HEK293 (cell line): ENCODE measurements at regions not wholly inside any gene's neighbourhood (a gene's known extent, or its start where the extent isn't known, plus 50 kb on each side); places are given as distances from the start of the nearest gene placed in this dataset.

ENCODE experiments used
- EGR2 ChIP-seq: fragments of 450-650 bp; formaldehyde crosslinking; IDR thresholded peaks from 2 replicates; pipeline ENCODE4 v1.5.1; 2016; ENCODE audit warnings: low read depth, missing biosample characterization, missing genetic modification characterization
- KLF1 ChIP-seq: fragments of 450-650 bp; formaldehyde crosslinking; IDR thresholded peaks from 2 replicates; pipeline ENCODE4 v1.5.1; 2016; ENCODE audit warnings: missing biosample characterization, missing genetic modification characterization
- KLF16 ChIP-seq: fragments of 450-650 bp; formaldehyde crosslinking; IDR thresholded peaks from 2 replicates; pipeline ENCODE4 v1.5.1; 2017; ENCODE audit warnings: missing biosample characterization, missing genetic modification characterization
- ZBTB49 ChIP-seq: fragments of 450-650 bp; formaldehyde crosslinking; IDR thresholded peaks from 2 replicates; pipeline ENCODE4 v1.5.1; 2016; ENCODE audit warnings: missing biosample characterization, missing genetic modification characterization, low read depth
- ZNF10 ChIP-seq: fragments of 450-650 bp; formaldehyde crosslinking; IDR thresholded peaks from 2 replicates; pipeline ENCODE4 v1.5.1; 2017; ENCODE audit warnings: missing biosample characterization, missing genetic modification characterization
- ZNF140 ChIP-seq: fragments of 450-650 bp; formaldehyde crosslinking; IDR thresholded peaks from 2 replicates; pipeline ENCODE4 v1.5.1; 2016; ENCODE audit warnings: missing biosample characterization, missing genetic modification characterization
- ZNF16 ChIP-seq: fragments of 450-650 bp; formaldehyde crosslinking; IDR thresholded peaks from 2 replicates; pipeline ENCODE4 v1.5.1; 2016; ENCODE audit warnings: low read depth, missing biosample characterization, missing genetic modification characterization
- ZNF24 ChIP-seq: fragments of 450-650 bp; formaldehyde crosslinking; IDR thresholded peaks from 2 replicates; pipeline ENCODE4 v1.5.1; 2016; ENCODE audit warnings: missing biosample characterization, missing genetic modification characterization
- ZNF558 ChIP-seq: fragments of 450-650 bp; formaldehyde crosslinking; IDR thresholded peaks from 2 replicates; pipeline ENCODE4 v1.5.1; 2016; ENCODE audit warnings: missing biosample characterization, missing genetic modification characterization
- TF ChIP-seq, protein P1 (sequence below): fragments of 450-650 bp; formaldehyde crosslinking; IDR thresholded peaks from 2 replicates; pipeline ENCODE4 v1.5.1; 2016; ENCODE audit warnings: missing biosample characterization, missing genetic modification characterization

DNA sequence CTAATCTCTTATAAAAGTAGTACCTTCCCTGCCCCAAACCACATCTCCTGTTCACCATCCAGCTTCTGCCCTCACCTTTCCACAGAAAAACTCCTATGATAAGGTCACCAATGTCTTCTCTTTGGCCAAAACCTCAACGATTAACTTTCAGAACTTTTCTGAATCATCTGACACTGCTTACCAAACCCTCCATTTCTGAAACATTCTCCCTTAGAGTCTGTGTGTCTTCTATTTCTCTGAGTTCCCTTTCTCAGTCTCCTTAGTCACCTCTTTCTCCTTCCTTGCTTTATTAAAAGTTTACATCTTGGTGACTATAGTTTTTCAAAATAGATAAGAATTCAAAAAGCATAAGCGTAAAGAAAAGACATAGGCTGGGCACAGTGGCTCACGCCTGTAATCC, 51.3 kb upstream of the SP3 start:
- TF ChIP-seq, protein P1, sequence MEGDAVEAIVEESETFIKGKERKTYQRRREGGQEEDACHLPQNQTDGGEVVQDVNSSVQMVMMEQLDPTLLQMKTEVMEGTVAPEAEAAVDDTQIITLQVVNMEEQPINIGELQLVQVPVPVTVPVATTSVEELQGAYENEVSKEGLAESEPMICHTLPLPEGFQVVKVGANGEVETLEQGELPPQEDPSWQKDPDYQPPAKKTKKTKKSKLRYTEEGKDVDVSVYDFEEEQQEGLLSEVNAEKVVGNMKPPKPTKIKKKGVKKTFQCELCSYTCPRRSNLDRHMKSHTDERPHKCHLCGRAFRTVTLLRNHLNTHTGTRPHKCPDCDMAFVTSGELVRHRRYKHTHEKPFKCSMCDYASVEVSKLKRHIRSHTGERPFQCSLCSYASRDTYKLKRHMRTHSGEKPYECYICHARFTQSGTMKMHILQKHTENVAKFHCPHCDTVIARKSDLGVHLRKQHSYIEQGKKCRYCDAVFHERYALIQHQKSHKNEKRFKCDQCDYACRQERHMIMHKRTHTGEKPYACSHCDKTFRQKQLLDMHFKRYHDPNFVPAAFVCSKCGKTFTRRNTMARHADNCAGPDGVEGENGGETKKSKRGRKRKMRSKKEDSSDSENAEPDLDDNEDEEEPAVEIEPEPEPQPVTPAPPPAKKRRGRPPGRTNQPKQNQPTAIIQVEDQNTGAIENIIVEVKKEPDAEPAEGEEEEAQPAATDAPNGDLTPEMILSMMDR (tag by site-specific recombination): no peak
- TF ChIP-seq KLF1 (tag by site-specific recombination) (no peak), ZNF140 (tag by site-specific recombination) (no peak), ZNF10 (tag by site-specific recombination) (no peak), EGR2 (no peak), KLF16 (tag by site-specific recombination) (no peak), ZBTB49 (tag by site-specific recombination) (no peak), ZNF16 (tag by site-specific recombination) (no peak), ZNF558 (no peak), ZNF24 (no peak)
